OCI-LY1 (cell line): ENCODE measurements at regions not wholly inside any gene's neighbourhood (a gene's known extent, or its start where the extent isn't known, plus 50 kb on each side); places are given as distances from the start of the nearest gene placed in this dataset.

Experiments
- H2AFZ ChIP-seq: fragments of 200-600 bp; sonication (generic), shearing (Covaris generic); 2 replicates; pipeline ENCODE4 v1.6.0; 2014; ENCODE audit warnings: antibody characterized with exemption, mild to moderate bottlenecking, low read length
- H3F3A ChIP-seq: fragments of 200-600 bp; sonication (generic), shearing (Covaris generic); 2 replicates; pipeline ENCODE4 v1.6.0; 2014; ENCODE audit warnings: mild to moderate bottlenecking, antibody characterized with exemption, low read length, moderate library complexity; ENCODE audit not compliant: insufficient read depth
- H3K27ac ChIP-seq: fragments of 200-600 bp; sonication (generic); 2 replicates; pipeline ENCODE4 v1.5.1; 2014; ENCODE audit warnings: low read length, mixed run types, mild to moderate bottlenecking, low read depth; ENCODE audit not compliant: poor library complexity, severe bottlenecking
- H3K27me3 ChIP-seq: fragments of 200-600 bp; sonication (generic); 2 replicates; pipeline ENCODE4 v1.6.0; 2014; ENCODE audit warnings: antibody characterized with exemption, mild to moderate bottlenecking, low read length, moderate library complexity; ENCODE audit not compliant: insufficient read depth
- H3K36me3 ChIP-seq: fragments of 200-600 bp; sonication (generic); 2 replicates; pipeline ENCODE4 v1.6.1; 2014; ENCODE audit warnings: mild to moderate bottlenecking, antibody characterized with exemption, low read length, moderate library complexity, mixed read lengths; ENCODE audit not compliant: insufficient read depth
- H3K4me1 ChIP-seq: fragments of 200-600 bp; sonication (generic); 2 replicates; pipeline ENCODE4 v1.5.1; 2014; ENCODE audit warnings: mild to moderate bottlenecking, low read length, moderate library complexity; ENCODE audit not compliant: insufficient read depth, severe bottlenecking
- H3K4me2 ChIP-seq: fragments of 200-600 bp; sonication (generic), shearing (Covaris generic); 2 replicates; pipeline ENCODE4 v1.6.1; 2014; ENCODE audit warnings: low read length
- H3K4me3 ChIP-seq: fragments of 200-600 bp; sonication (generic); 2 replicates; pipeline ENCODE4 v1.5.1; 2014; ENCODE audit warnings: low read length, low read depth, mild to moderate bottlenecking, mixed read lengths; ENCODE audit not compliant: poor library complexity, severe bottlenecking
- H3K79me2 ChIP-seq: fragments of 200-600 bp; shearing (Covaris generic); 2 replicates; pipeline ENCODE4 v1.6.1; 2016; ENCODE audit warnings: mixed run types, low read length, mixed read lengths; ENCODE audit not compliant: insufficient read depth
- H3K9ac ChIP-seq: fragments of 200-600 bp; sonication (generic), shearing (Covaris generic); 2 replicates; pipeline ENCODE4 v1.6.1; 2014; ENCODE audit warnings: mild to moderate bottlenecking, low read length, mixed read lengths
- H3K9me2 ChIP-seq: fragments of 200-600 bp; sonication (generic), shearing (Covaris generic); 2 replicates; pipeline ENCODE4 v1.6.1; 2014; ENCODE audit warnings: low read depth, mild to moderate bottlenecking, low read length, mixed read lengths
- H3K9me3 ChIP-seq: fragments of 200-600 bp; shearing (Covaris generic); 2 replicates; pipeline ENCODE4 v1.6.1; 2014; ENCODE audit warnings: low read length, mixed read lengths
- H4K20me1 ChIP-seq: fragments of 200-600 bp; sonication (generic), shearing (Covaris generic); 2 replicates; pipeline ENCODE4 v1.6.0; 2016; ENCODE audit warnings: mild to moderate bottlenecking, low read length; ENCODE audit not compliant: insufficient read depth
- CTCF ChIP-seq: fragments of 200-600 bp; sonication (generic), shearing (Covaris generic); IDR thresholded peaks from 2 replicates; pipeline ENCODE4 v1.5.1; 2017; ENCODE audit warnings: mild to moderate bottlenecking, antibody characterized with exemption, low read length, moderate library complexity, mixed read lengths
- EZH2 ChIP-seq: fragments of 200-600 bp; sonication (generic), shearing (Covaris generic); IDR thresholded peaks from 2 replicates; pipeline ENCODE4 v1.8.0; 2017; ENCODE audit warnings: borderline replicate concordance, mixed run types, mild to moderate bottlenecking, antibody characterized with exemption, low read length, moderate library complexity, mixed read lengths

- H4K20me1 ChIP-seq = no peaks in the 10 kb centered on the region
- no peak overlapping the region for H3K4me3 ChIP-seq
- no peaks in the 10 kb centered on the region for H3K36me3 ChIP-seq
- H3K27ac ChIP-seq = no peak overlapping the region
- no peaks in the 10 kb centered on the region for H3K9me2 ChIP-seq
- no peaks in the 10 kb centered on the region for H3K79me2 ChIP-seq
- TF ChIP-seq CTCF = no peak
- TF ChIP-seq EZH2 = no peak
- H2AFZ ChIP-seq = no peak overlapping the region
- H3K4me2 ChIP-seq = no peak overlapping the region
- no peaks in the 10 kb centered on the region for H3K4me1 ChIP-seq
- no peaks in the 10 kb centered on the region for H3F3A ChIP-seq
- H3K27me3 ChIP-seq = no peaks in the 10 kb centered on the region
- H3K9me3 ChIP-seq = no peaks in the 10 kb centered on the region
- no peak overlapping the region for H3K9ac ChIP-seq
Measured at GRCh38 chr2:10205162-10205475, 82.6 kb downstream of the RRM2 start.

GRCh38 chr2:10208736-10209135 lies 86.2 kb downstream of the RRM2 start:
- no peaks in the 10 kb centered on the region for H3K9me2 ChIP-seq
- no peaks in the 10 kb centered on the region for H3K9me3 ChIP-seq
- no peak overlapping the region for H3K27ac ChIP-seq
- H3K36me3 ChIP-seq = no peaks in the 10 kb centered on the region
- H3K79me2 ChIP-seq = no peaks in the 10 kb centered on the region
- H3K4me2 ChIP-seq = no peak overlapping the region
- H3K4me1 ChIP-seq = no peaks in the 10 kb centered on the region
- H2AFZ ChIP-seq = no peak overlapping the region
- H3K4me3 ChIP-seq = no peak overlapping the region
- TF ChIP-seq EZH2 (no peak), CTCF (no peak)
- H4K20me1 ChIP-seq = no peaks in the 10 kb centered on the region
- H3K9ac ChIP-seq = no peak overlapping the region
- H3F3A ChIP-seq = no peaks in the 10 kb centered on the region
- no peaks in the 10 kb centered on the region for H3K27me3 ChIP-seq

DNA sequence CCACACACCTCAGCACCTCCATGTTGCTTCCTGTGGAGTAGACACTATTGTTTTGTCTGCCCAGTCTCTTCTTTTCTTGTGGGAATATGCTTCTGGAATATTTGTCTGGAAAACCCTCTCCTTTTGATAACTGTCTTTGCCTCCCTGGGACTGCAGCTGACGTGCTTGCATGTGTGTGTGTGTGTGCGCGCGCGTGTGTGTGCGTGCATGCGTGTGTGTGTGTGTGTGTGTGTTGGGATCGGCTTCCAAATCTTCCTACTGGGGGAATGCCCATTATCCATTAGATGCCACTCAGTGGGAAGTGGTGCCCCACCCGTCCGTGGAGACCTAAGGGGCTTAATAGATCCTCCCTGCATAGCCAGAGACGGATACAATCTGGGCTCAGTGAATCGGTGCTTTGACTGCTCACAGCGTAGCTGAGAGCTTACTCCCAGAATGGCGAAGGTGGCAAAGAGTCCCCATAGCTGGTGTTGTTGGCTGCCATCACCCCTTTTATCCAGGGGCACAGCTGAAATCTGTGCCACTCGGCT lies 86.9 kb downstream of the RRM2 start:
- H3F3A ChIP-seq = no peaks in the 10 kb centered on the region
- H3K79me2 ChIP-seq = no peaks in the 10 kb centered on the region
- no peaks in the 10 kb centered on the region for H3K9me2 ChIP-seq
- no peak overlapping the region for H2AFZ ChIP-seq
- H4K20me1 ChIP-seq = no peaks in the 10 kb centered on the region
- no peak overlapping the region for H3K4me3 ChIP-seq
- H3K27me3 ChIP-seq = no peaks in the 10 kb centered on the region
- TF ChIP-seq EZH2 (no peak), CTCF (no peak)
- H3K9me3 ChIP-seq = no peaks in the 10 kb centered on the region
- H3K27ac ChIP-seq = no peak overlapping the region
- H3K4me2 ChIP-seq = no peak overlapping the region
- no peaks in the 10 kb centered on the region for H3K4me1 ChIP-seq
- no peak overlapping the region for H3K9ac ChIP-seq
- no peaks in the 10 kb centered on the region for H3K36me3 ChIP-seq
